ENCODE measurements at regions not wholly inside any gene's neighbourhood (a gene's known extent, or its start where the extent isn't known, plus 50 kb on each side); places are given as distances from the start of the nearest gene placed in this dataset.

DNA sequence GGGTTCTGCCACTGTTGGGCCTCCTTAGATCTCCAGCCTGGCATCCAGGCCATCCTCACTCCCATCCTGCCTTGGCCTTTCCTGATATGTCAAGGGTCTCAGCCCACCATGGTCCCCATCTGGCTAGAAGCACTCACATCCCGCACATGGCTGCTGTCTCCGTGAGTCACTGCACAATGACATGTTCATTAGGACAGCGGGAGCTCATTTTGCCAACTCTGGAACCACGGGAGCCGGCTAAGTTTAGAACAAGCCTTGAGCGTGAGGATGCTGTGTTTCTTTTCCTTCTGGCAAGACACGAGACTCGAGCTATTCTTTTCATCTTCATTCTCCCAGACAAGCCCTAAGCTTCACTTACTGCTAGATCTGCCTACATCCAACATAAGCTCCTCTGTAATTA is 65.7 kb upstream of the KSR1 start:
- DNase-seq (ENCODE audit: low spot score in 2 of 2), result peak in 1 of 2 donors; percentile 20
- no peak for FAIRE-seq

GRCh38 chr17:27391427-27391826 is 64.8 kb upstream of the KSR1 start:
- no peak for DNase-seq (ENCODE audit: low spot score in 2 of 2)
- FAIRE-seq, result no peak

DNA sequence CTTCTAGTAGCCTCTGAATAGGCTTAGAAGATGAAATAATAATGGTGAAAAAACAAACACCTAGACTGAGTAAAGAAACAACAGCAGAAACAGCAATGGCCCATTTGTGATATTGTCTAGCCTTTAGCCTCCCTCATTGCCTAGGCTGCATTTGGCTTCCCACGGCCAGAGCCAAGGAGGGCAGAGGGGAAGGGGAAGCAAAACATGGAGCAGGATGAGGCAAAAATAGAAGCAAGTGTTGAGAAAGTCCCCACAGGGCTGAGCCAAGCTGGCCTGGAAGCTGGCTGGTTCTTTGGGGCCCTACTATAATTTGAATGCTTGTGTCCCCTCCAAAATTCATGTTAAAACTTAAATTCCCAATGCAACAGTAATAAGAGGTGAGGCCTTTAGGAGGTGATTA is 60.2 kb upstream of the KSR1 start:
- FAIRE-seq (no peak), DNase-seq (ENCODE audit: low spot score in 2 of 2) (no peak)

- no peak for DNase-seq (ENCODE audit: low spot score in 2 of 2)
- FAIRE-seq, result no peak
Observed at GRCh38 chr17:27396941-27397340, 59.3 kb upstream of the KSR1 start.

DNA sequence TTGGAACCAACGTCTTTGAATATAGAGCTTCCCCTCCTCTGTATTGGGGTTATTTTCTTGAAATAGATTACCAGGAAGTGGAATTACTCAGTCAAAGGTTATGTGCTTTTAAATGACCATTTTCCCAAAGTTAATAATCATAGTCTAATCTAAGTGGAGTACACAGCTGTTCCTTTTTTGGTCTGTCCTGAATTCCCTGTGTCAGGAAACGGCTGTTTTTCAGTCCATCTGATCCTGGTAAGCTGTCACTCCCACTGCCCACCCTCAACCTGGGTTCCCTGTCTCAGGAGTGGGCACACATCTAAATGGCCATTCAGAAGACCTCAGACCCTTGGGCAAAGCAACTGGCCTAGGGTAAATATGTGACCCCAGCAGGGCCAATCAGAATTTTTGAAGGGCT is 57.6 kb upstream of the KSR1 start:
- FAIRE-seq (no peak), DNase-seq (ENCODE audit: low spot score in 2 of 2) (no peak)

GRCh38 chr17:27400991-27401390 is 55.3 kb upstream of the KSR1 start:
- FAIRE-seq (no peak), DNase-seq (ENCODE audit: low spot score in 2 of 2) (no peak)

DNA sequence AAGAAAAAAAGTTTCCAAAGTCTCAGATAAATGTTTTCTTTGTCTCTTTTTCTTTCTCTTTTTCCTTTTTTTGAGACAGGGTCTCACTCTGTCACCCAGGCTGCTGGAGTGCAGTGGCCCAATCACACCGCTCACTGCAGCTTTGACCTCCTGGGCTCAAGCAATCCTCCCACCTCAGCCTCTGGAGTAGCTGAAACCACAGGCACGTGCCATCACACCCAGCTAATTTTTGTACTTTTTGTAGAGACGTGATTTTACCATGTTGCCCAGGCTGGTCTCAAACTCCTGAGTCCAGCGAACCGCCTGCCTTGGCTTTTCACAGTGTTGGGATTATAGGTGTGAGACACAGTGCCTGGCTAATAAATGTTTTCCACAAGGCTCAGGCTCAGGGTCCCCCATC is 53.3 kb upstream of the KSR1 start:
- FAIRE-seq, result no peak
- no peak for DNase-seq (ENCODE audit: low spot score in 2 of 2)

- DNase-seq (ENCODE audit: low spot score in 2 of 2) (no peak), FAIRE-seq (no peak)
Observed at GRCh38 chr17:27403480-27404005, 52.7 kb upstream of the KSR1 start.

GRCh38 chr17:27404676-27405075 is 51.6 kb upstream of the KSR1 start:
- FAIRE-seq (no peak), DNase-seq (ENCODE audit: low spot score in 2 of 2) (no peak)

All from frontal cortex (tissue), 3 donors.